ENCODE measurements at regions not wholly inside any gene's neighbourhood (a gene's known extent, or its start where the extent isn't known, plus 50 kb on each side); places are given as distances from the start of the nearest gene placed in this dataset.
A peak's percentile ranks its signal among the peaks of the same experiment; 100 is the strongest.

- TF ChIP-seq DLX4 (CRISPR knock-in tag; IDR thresholded peaks at IDR 0.05) = no peak
- TF ChIP-seq, protein P1, sequence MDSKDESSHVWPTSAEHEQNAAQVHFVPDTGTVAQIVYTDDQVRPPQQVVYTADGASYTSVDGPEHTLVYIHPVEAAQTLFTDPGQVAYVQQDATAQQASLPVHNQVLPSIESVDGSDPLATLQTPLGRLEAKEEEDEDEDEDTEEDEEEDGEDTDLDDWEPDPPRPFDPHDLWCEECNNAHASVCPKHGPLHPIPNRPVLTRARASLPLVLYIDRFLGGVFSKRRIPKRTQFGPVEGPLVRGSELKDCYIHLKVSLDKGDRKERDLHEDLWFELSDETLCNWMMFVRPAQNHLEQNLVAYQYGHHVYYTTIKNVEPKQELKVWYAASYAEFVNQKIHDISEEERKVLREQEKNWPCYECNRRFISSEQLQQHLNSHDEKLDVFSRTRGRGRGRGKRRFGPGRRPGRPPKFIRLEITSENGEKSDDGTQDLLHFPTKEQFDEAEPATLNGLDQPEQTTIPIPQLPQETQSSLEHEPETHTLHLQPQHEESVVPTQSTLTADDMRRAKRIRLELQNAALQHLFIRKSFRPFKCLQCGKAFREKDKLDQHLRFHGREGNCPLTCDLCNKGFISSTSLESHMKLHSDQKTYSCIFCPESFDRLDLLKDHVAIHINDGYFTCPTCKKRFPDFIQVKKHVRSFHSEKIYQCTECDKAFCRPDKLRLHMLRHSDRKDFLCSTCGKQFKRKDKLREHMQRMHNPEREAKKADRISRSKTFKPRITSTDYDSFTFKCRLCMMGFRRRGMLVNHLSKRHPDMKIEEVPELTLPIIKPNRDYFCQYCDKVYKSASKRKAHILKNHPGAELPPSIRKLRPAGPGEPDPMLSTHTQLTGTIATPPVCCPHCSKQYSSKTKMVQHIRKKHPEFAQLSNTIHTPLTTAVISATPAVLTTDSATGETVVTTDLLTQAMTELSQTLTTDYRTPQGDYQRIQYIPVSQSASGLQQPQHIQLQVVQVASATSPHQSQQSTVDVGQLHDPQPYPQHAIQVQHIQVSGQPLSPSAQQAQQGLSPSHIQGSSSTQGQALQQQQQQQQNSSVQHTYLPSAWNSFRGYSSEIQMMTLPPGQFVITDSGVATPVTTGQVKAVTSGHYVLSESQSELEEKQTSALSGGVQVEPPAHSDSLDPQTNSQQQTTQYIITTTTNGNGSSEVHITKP (IDR thresholded peaks at IDR 0.05; ENCODE audit: partially characterized antibody) = peak; percentile 12
- peak; percentile 99 for TF ChIP-seq LCOR (CRISPR knock-in tag; IDR thresholded peaks at IDR 0.05)
- peak; percentile 60 for TF ChIP-seq SP1 (CRISPR knock-in tag; IDR thresholded peaks at IDR 0.05)
- no peak for TF ChIP-seq ZNF75A (CRISPR knock-in tag; IDR thresholded peaks at IDR 0.05)
- no peak for TF ChIP-seq SRSF3 (IDR thresholded peaks at IDR 0.05; ENCODE audit: insufficient read depth, low read length)
- no peak for TF ChIP-seq MCM5 (IDR thresholded peaks at IDR 0.05; ENCODE audit: low read depth)
- no peak for TF ChIP-seq ZNF212 (CRISPR knock-in tag; IDR thresholded peaks at IDR 0.05)
- TF ChIP-seq ZZZ3 (IDR thresholded peaks at IDR 0.05) = no peak
- no peak for TF ChIP-seq ZNF431 (CRISPR knock-in tag; IDR thresholded peaks at IDR 0.05)
- TF ChIP-seq ARHGAP35 (IDR thresholded peaks at IDR 0.05; ENCODE audit: partially characterized antibody) = no peak
- no peak for TF ChIP-seq NR4A1 (CRISPR knock-in tag; IDR thresholded peaks at IDR 0.05)
- 0 out of 2 replicates have a peak, but pooled peaks have one; percentile 24 for TF ChIP-seq NR4A1 (tag; IDR thresholded peaks at IDR 0.05)
- peak; percentile 83 for TF ChIP-seq SPI1 (IDR thresholded peaks at IDR 0.05; ENCODE audit: borderline replicate concordance, low read depth, low read length)
- peak; percentile 88 for TF ChIP-seq ZNF589 (CRISPR knock-in tag; IDR thresholded peaks at IDR 0.05; ENCODE audit: low read depth)
- peak; percentile 91 for TF ChIP-seq FOSL1 (tag; conservative IDR thresholded peaks at IDR 0.05)
- no peak for TF ChIP-seq HNRNPH1 (optimal IDR thresholded peaks at IDR 0.05; ENCODE audit: low read depth, low read length)
- no peak for TF ChIP-seq XRCC4 (IDR thresholded peaks at IDR 0.05; ENCODE audit: extremely low read depth, insufficient read depth, insufficient read length)
- no peak for TF ChIP-seq GTF2F1 (IDR thresholded peaks at IDR 0.05; ENCODE audit: low read depth, low read length)
- TF ChIP-seq, protein P2, sequence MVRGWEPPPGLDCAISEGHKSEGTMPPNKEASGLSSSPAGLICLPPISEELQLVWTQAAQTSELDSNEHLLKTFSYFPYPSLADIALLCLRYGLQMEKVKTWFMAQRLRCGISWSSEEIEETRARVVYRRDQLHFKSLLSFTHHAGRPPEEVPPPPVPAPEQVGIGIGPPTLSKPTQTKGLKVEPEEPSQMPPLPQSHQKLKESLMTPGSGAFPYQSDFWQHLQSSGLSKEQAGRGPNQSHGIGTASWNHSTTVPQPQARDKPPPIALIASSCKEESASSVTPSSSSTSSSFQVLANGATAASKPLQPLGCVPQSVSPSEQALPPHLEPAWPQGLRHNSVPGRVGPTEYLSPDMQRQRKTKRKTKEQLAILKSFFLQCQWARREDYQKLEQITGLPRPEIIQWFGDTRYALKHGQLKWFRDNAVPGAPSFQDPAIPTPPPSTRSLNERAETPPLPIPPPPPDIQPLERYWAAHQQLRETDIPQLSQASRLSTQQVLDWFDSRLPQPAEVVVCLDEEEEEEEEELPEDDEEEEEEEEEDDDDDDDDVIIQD (CRISPR knock-in tag; IDR thresholded peaks at IDR 0.05) = no peak
- no peak for TF ChIP-seq ETV5 (CRISPR knock-in tag; IDR thresholded peaks at IDR 0.05; ENCODE audit: low read depth)
- TF ChIP-seq RB1 (IDR thresholded peaks at IDR 0.05; ENCODE audit: low read depth) = peak; percentile 7; the same call in 1 of the 2 replicates
- no peak; the same call in 1 of the 2 replicates for TF ChIP-seq ZNF175 (CRISPR knock-in tag; IDR thresholded peaks at IDR 0.05; ENCODE audit: low read depth)
Observed at GRCh38 chr10:22133749-22134624, 83.8 kb downstream of the EBLN1 start (continued).
